ENCODE measurements at regions not wholly inside any gene's neighbourhood (a gene's known extent, or its start where the extent isn't known, plus 50 kb on each side); places are given as distances from the start of the nearest gene placed in this dataset.

- H3K27me3 Mint-ChIP-seq (ENCODE audit: low read depth, poor library complexity), result peaks cover 10% of the 10 kb centered on the region
- no peak overlapping the region for H3K27ac Mint-ChIP-seq
- H3K4me1 Mint-ChIP-seq, result peaks cover 66% of the 10 kb centered on the region
- no peaks in the 10 kb centered on the region for H3K9me3 Mint-ChIP-seq
- TF ChIP-seq, protein P1, sequence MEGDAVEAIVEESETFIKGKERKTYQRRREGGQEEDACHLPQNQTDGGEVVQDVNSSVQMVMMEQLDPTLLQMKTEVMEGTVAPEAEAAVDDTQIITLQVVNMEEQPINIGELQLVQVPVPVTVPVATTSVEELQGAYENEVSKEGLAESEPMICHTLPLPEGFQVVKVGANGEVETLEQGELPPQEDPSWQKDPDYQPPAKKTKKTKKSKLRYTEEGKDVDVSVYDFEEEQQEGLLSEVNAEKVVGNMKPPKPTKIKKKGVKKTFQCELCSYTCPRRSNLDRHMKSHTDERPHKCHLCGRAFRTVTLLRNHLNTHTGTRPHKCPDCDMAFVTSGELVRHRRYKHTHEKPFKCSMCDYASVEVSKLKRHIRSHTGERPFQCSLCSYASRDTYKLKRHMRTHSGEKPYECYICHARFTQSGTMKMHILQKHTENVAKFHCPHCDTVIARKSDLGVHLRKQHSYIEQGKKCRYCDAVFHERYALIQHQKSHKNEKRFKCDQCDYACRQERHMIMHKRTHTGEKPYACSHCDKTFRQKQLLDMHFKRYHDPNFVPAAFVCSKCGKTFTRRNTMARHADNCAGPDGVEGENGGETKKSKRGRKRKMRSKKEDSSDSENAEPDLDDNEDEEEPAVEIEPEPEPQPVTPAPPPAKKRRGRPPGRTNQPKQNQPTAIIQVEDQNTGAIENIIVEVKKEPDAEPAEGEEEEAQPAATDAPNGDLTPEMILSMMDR (IDR thresholded peaks at IDR 0.05), result no peak
- no peak for DNase-seq
- H3K4me3 Mint-ChIP-seq, result no peak overlapping the region
- no peaks in the 10 kb centered on the region for H3K36me3 Mint-ChIP-seq (ENCODE audit: low read depth)
Observed at GRCh38 chr1:116257341-116257767, 115.7 kb upstream of the ATP1A1 start.

GRCh38 chr1:116257836-116258235 is 115.2 kb upstream of the ATP1A1 start:
- H3K4me1 Mint-ChIP-seq, result peaks cover 61% of the 10 kb centered on the region
- H3K4me3 Mint-ChIP-seq, result no peak overlapping the region
- H3K27ac Mint-ChIP-seq, result no peak overlapping the region
- no peaks in the 10 kb centered on the region for H3K36me3 Mint-ChIP-seq (ENCODE audit: low read depth)
- no peak for DNase-seq
- H3K27me3 Mint-ChIP-seq (ENCODE audit: low read depth, poor library complexity), result peaks cover 10% of the 10 kb centered on the region
- no peaks in the 10 kb centered on the region for H3K9me3 Mint-ChIP-seq
- TF ChIP-seq, protein P1 (IDR thresholded peaks at IDR 0.05), result no peak

DNA sequence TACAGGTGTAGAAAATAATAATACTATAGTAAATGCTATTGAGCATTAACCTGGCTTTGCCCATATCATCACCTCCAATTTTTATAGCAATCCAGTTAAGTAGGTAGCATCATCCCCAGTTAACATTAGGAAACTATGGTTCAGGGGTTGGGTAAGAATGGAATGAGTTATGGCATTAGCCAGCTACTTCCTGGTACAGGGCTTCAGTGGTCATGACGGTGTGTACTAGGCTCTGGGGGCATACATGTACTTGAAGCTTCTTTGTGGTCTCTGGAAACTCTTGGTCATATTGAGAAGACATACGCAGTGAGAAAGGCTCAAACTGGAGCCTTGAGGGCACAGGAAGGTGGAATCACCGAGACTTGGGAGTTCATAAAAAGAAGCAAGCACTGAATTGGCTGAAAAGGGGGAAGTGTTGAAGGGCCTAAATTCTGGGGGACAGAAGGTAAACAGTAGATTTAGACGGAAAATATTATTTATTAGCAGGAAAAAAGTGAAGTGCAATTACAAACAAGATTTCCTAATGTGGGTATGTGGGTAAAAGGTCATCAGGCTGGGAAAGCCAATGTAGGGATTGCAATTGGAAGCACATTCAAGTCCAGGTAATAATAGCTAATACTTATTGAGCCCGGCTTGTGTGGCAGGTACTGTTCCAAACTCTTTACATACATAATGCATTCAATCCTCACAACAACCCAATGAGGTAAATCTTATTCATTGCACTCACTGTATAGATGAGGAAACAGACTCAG is 114.2 kb upstream of the ATP1A1 start:
- TF ChIP-seq, protein P1 (IDR thresholded peaks at IDR 0.05), result no peak
- H3K4me3 Mint-ChIP-seq, result no peak overlapping the region
- no peak overlapping the region for H3K27ac Mint-ChIP-seq
- no peaks in the 10 kb centered on the region for H3K36me3 Mint-ChIP-seq (ENCODE audit: low read depth)
- no peak for DNase-seq
- H3K4me1 Mint-ChIP-seq, result peaks cover 59% of the 10 kb centered on the region
- no peaks in the 10 kb centered on the region for H3K9me3 Mint-ChIP-seq
- peaks cover 6% of the 10 kb centered on the region for H3K27me3 Mint-ChIP-seq (ENCODE audit: low read depth, poor library complexity)

DNA sequence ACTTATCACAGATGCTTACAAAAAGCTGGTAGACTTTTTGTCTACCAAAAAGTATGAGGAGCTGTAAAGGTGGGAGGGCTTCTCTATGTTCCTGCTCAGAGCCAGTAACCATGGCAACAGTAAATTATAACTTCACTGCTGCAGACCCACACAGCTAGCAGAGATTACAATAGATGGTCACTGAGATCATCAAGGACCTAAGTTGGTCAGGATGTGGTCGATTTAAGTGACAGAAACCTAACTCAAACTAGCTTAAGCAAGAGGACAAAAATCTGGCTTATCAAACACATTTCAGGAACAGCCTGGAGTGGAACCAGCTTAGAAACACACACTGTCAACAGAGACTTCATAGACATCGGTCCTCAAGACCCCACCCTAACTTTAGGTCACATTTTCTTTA is 113.4 kb upstream of the ATP1A1 start:
- DNase-seq, result no peak
- Mint-ChIP-seq H3K27me3 (ENCODE audit: low read depth, poor library complexity) (peaks cover 8% of the 10 kb centered on the region), H3K4me3 (no peak overlapping the region), H3K9me3 (no peaks in the 10 kb centered on the region), H3K36me3 (ENCODE audit: low read depth) (no peaks in the 10 kb centered on the region), H3K27ac (no peak overlapping the region), H3K4me1 (peaks cover 52% of the 10 kb centered on the region)
- TF ChIP-seq, protein P1 (IDR thresholded peaks at IDR 0.05), result no peak

- Mint-ChIP-seq H3K4me3 (no peak overlapping the region), H3K36me3 (ENCODE audit: low read depth) (no peaks in the 10 kb centered on the region), H3K4me1 (peaks cover 48% of the 10 kb centered on the region), H3K27me3 (ENCODE audit: low read depth, poor library complexity) (peaks cover 10% of the 10 kb centered on the region), H3K27ac (no peak overlapping the region), H3K9me3 (no peaks in the 10 kb centered on the region)
- DNase-seq, result no peak
- TF ChIP-seq, protein P1 (IDR thresholded peaks at IDR 0.05), result no peak
Observed at GRCh38 chr1:116260115-116260514, 112.9 kb upstream of the ATP1A1 start.

- Mint-ChIP-seq H3K9me3 (no peaks in the 10 kb centered on the region), H3K27me3 (ENCODE audit: low read depth, poor library complexity) (peaks cover 10% of the 10 kb centered on the region), H3K4me3 (no peak overlapping the region), H3K27ac (no peak overlapping the region), H3K4me1 (peaks cover 43% of the 10 kb centered on the region), H3K36me3 (ENCODE audit: low read depth) (no peaks in the 10 kb centered on the region)
- TF ChIP-seq, protein P1 (IDR thresholded peaks at IDR 0.05), result no peak
- DNase-seq, result no peak
Observed at GRCh38 chr1:116260621-116261020, 112.4 kb upstream of the ATP1A1 start.

Measured in nephron progenitor cell (in vitro differentiated cells).